Progenitor cell of endocrine pancreas (in vitro differentiated cells): ENCODE measurements at regions not wholly inside any gene's neighbourhood (a gene's known extent, or its start where the extent isn't known, plus 50 kb on each side); places are given as distances from the start of the nearest gene placed in this dataset.

ENCODE experiments used
- DNase-seq: peaks from one replicate; pipeline ENCODE4 v3.0.0; 2021; ENCODE audit warnings: low spot score; ENCODE audit not compliant: unreplicated experiment
- H3K27ac Mint-ChIP-seq: 2 replicates; pipeline ENCODE4 v1.8.0; 2021; ENCODE audit warnings: mild to moderate bottlenecking, moderate library complexity, mixed read lengths
- H3K27me3 Mint-ChIP-seq: 2 replicates; pipeline ENCODE4 v1.8.0; 2021; ENCODE audit warnings: mixed read lengths
- H3K36me3 Mint-ChIP-seq: 2 replicates; pipeline ENCODE4 v1.8.0; 2022; ENCODE audit warnings: mixed read lengths; ENCODE audit not compliant: insufficient read depth
- H3K4me1 Mint-ChIP-seq: 2 replicates; pipeline ENCODE4 v1.8.0; 2021; ENCODE audit warnings: low read depth, mixed read lengths
- H3K4me3 Mint-ChIP-seq: 2 replicates; pipeline ENCODE4 v1.8.0; 2021; ENCODE audit warnings: low read depth, mild to moderate bottlenecking, moderate library complexity, mixed read lengths
- H3K9me3 Mint-ChIP-seq: 2 replicates; pipeline ENCODE4 v1.8.0; 2021; ENCODE audit warnings: low read depth, mixed read lengths
- CTCF ChIP-seq: fragments of 200-600 bp; sonication (generic); IDR thresholded peaks from one replicate; pipeline ENCODE4 v1.5.0; 2021; ENCODE audit warnings: antibody characterized with exemption, mild to moderate bottlenecking; ENCODE audit not compliant: unreplicated experiment

- Mint-ChIP-seq H3K27ac (no peak overlapping the region), H3K4me1 (no peaks in the 10 kb centered on the region), H3K4me3 (no peak overlapping the region), H3K27me3 (no peaks in the 10 kb centered on the region), H3K9me3 (no peaks in the 10 kb centered on the region), H3K36me3 (no peaks in the 10 kb centered on the region)
- TF ChIP-seq CTCF: no peak
- no peak for DNase-seq
These were observed 181.5 kb downstream of the TTC32 start for GRCh38 chr2:19720306-19720705.

GRCh38 chr2:19719540-19719939 lies 182.2 kb downstream of the TTC32 start:
- Mint-ChIP-seq H3K4me1 (no peaks in the 10 kb centered on the region), H3K36me3 (no peaks in the 10 kb centered on the region), H3K4me3 (no peak overlapping the region), H3K9me3 (no peaks in the 10 kb centered on the region), H3K27ac (no peak overlapping the region), H3K27me3 (no peaks in the 10 kb centered on the region)
- no peak for DNase-seq
- no peak for TF ChIP-seq CTCF

- no peaks in the 10 kb centered on the region for H3K27me3 Mint-ChIP-seq
- no peaks in the 10 kb centered on the region for H3K4me1 Mint-ChIP-seq
- no peak for DNase-seq
- TF ChIP-seq CTCF: no peak
- no peak overlapping the region for H3K27ac Mint-ChIP-seq
- H3K36me3 Mint-ChIP-seq: peaks cover 3% of the 10 kb centered on the region
- no peak overlapping the region for H3K4me3 Mint-ChIP-seq
- peaks cover 5% of the 10 kb centered on the region for H3K9me3 Mint-ChIP-seq
These were observed 184.3 kb downstream of the TTC32 start for GRCh38 chr2:19717446-19717845.

GRCh38 chr2:19714926-19715325 lies 186.9 kb downstream of the TTC32 start:
- Mint-ChIP-seq H3K36me3 (peaks cover 3% of the 10 kb centered on the region), H3K27ac (peak overlapping the region; percentile 60), H3K27me3 (no peaks in the 10 kb centered on the region), H3K4me3 (no peak overlapping the region), H3K9me3 (peaks cover 8% of the 10 kb centered on the region), H3K4me1 (no peaks in the 10 kb centered on the region)
- DNase-seq: no peak
- no peak for TF ChIP-seq CTCF

GRCh38 chr2:19712850-19713249 lies 188.9 kb downstream of the TTC32 start:
- Mint-ChIP-seq H3K27ac (no peak overlapping the region), H3K4me1 (no peaks in the 10 kb centered on the region), H3K9me3 (peaks cover 8% of the 10 kb centered on the region), H3K4me3 (no peak overlapping the region), H3K36me3 (peaks cover 3% of the 10 kb centered on the region), H3K27me3 (no peaks in the 10 kb centered on the region)
- TF ChIP-seq CTCF: no peak
- no peak for DNase-seq
